Hepatocyte (in vitro differentiated cells): ENCODE measurements at regions not wholly inside any gene's neighbourhood (a gene's known extent, or its start where the extent isn't known, plus 50 kb on each side); places are given as distances from the start of the nearest gene placed in this dataset.

Experiments used
- EZH2phosphoT487 ChIP-seq: fragments of 200-600 bp; sonication (generic); IDR thresholded peaks from one replicate; pipeline ENCODE4 v1.6.1; 2018; ENCODE audit warnings: antibody characterized with exemption, mild to moderate bottlenecking, low read depth, moderate library complexity; ENCODE audit not compliant: unreplicated experiment, severe bottlenecking
- TF ChIP-seq, protein P1 (sequence below): fragments of 200-600 bp; sonication (generic); IDR thresholded peaks from 2 replicates; pipeline ENCODE4 v1.5.1; 2016; ENCODE audit warnings: antibody characterized with exemption, mild to moderate bottlenecking; ENCODE audit not compliant: poor library complexity

DNA sequence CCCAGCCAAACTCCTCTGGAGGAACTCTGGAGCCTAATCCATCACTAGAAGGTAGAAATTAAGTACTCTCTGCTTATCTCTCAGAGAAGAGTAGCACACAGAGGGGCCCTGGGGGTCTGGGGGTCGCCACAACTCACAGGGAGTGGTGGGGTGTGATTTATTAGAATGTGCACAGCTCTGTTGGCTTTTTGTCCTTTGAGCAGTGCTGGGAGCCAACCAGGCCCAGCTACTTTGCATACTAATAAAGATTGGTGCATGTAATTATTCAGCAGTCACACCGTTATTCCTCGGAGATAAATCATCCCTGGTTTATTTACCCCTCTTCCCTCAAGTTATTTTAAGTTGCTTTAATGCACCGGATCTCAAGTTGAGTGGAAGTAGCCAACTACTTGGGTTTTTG lies 606.7 kb upstream of the EEF2KMT start:
- TF ChIP-seq, protein P1, sequence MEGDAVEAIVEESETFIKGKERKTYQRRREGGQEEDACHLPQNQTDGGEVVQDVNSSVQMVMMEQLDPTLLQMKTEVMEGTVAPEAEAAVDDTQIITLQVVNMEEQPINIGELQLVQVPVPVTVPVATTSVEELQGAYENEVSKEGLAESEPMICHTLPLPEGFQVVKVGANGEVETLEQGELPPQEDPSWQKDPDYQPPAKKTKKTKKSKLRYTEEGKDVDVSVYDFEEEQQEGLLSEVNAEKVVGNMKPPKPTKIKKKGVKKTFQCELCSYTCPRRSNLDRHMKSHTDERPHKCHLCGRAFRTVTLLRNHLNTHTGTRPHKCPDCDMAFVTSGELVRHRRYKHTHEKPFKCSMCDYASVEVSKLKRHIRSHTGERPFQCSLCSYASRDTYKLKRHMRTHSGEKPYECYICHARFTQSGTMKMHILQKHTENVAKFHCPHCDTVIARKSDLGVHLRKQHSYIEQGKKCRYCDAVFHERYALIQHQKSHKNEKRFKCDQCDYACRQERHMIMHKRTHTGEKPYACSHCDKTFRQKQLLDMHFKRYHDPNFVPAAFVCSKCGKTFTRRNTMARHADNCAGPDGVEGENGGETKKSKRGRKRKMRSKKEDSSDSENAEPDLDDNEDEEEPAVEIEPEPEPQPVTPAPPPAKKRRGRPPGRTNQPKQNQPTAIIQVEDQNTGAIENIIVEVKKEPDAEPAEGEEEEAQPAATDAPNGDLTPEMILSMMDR, result no peak
- no peak for TF ChIP-seq EZH2phosphoT487
